A549 (cell line): ENCODE measurements at regions not wholly inside any gene's neighbourhood (a gene's known extent, or its start where the extent isn't known, plus 50 kb on each side); places are given as distances from the start of the nearest gene placed in this dataset.

Experiments
- CEBPB ChIP-seq, 2 experiments: fragments of >200 bp in 1 of 2; sonication (Bioruptor Twin) in 1 of 2; formaldehyde crosslinking in 1 of 2; IDR thresholded peaks; 2 replicates each; pipeline ENCODE4 v1.6.1; 2012 to 2016
- HOXA7 ChIP-seq: fragments of 250-450 bp; sonication (Bioruptor Pico); IDR thresholded peaks from 2 replicates; pipeline ENCODE4 v1.5.0; 2020; ENCODE audit warnings: mild to moderate bottlenecking, moderate library complexity
- JUNB ChIP-seq: fragments of >200 bp; sonication (Bioruptor Twin); formaldehyde crosslinking; IDR thresholded peaks from 2 replicates; pipeline ENCODE4 v1.6.1; 2016
- KDM1A ChIP-seq: fragments of 200-600 bp; sonication (generic); IDR thresholded peaks from 2 replicates; pipeline ENCODE4 v1.6.1; 2016; ENCODE audit warnings: low read depth, mild to moderate bottlenecking
- MYC ChIP-seq: IDR thresholded peaks from 2 replicates; pipeline ENCODE4 v1.6.1; 2012; ENCODE audit warnings: mild to moderate bottlenecking, inconsistent platforms, low read length, improper control_type of control experiment, borderline replicate concordance
- POLR2A ChIP-seq: IDR thresholded peaks from 2 replicates; pipeline ENCODE4 v1.6.1; 2012; ENCODE audit warnings: mild to moderate bottlenecking, low read length
- POLR2AphosphoS2 ChIP-seq: conservative IDR thresholded peaks from 2 replicates; pipeline ENCODE4 v1.6.1; 2012; ENCODE audit warnings: low read length, improper control_type of control experiment, inconsistent platforms
- REST ChIP-seq: fragments of 200-600 bp; sonication (generic); IDR thresholded peaks from 2 replicates; pipeline ENCODE4 v1.6.1; 2016; ENCODE audit warnings: antibody characterized with exemption, mild to moderate bottlenecking, moderate library complexity
- RFX5 ChIP-seq: fragments of 450-650 bp; IDR thresholded peaks from 2 replicates; pipeline ENCODE4 v1.7.1; 2014; ENCODE audit warnings: antibody characterized with exemption, mild to moderate bottlenecking, moderate library complexity
- TP53 ChIP-seq: fragments of 250-450 bp; sonication (Bioruptor Pico); IDR thresholded peaks from 2 replicates; pipeline ENCODE4 v1.5.0; 2021; ENCODE audit warnings: mild to moderate bottlenecking, moderate library complexity
- ZC3H11A ChIP-seq: fragments of 450-650 bp; IDR thresholded peaks from 2 replicates; pipeline ENCODE4 v1.6.1; 2014; ENCODE audit warnings: antibody characterized with exemption, mild to moderate bottlenecking
- TF ChIP-seq, protein P1 (sequence below): fragments of >200 bp; sonication (Bioruptor Twin); formaldehyde crosslinking; IDR thresholded peaks from 3 replicates; pipeline ENCODE4 v1.5.1; 2016
- TF ChIP-seq, protein P2 (sequence below): IDR thresholded peaks from 2 replicates; pipeline ENCODE4 v1.6.1; 2012

GRCh38 chr1:82392513-82392912, 591.8 kb downstream of the ADGRL2 start:
- TF ChIP-seq, protein P1, sequence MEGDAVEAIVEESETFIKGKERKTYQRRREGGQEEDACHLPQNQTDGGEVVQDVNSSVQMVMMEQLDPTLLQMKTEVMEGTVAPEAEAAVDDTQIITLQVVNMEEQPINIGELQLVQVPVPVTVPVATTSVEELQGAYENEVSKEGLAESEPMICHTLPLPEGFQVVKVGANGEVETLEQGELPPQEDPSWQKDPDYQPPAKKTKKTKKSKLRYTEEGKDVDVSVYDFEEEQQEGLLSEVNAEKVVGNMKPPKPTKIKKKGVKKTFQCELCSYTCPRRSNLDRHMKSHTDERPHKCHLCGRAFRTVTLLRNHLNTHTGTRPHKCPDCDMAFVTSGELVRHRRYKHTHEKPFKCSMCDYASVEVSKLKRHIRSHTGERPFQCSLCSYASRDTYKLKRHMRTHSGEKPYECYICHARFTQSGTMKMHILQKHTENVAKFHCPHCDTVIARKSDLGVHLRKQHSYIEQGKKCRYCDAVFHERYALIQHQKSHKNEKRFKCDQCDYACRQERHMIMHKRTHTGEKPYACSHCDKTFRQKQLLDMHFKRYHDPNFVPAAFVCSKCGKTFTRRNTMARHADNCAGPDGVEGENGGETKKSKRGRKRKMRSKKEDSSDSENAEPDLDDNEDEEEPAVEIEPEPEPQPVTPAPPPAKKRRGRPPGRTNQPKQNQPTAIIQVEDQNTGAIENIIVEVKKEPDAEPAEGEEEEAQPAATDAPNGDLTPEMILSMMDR = no peak
- no peak for TF ChIP-seq POLR2A
- no peak for TF ChIP-seq REST
- no peak for TF ChIP-seq POLR2AphosphoS2
- no peak for TF ChIP-seq JUNB
- no peak for TF ChIP-seq RFX5
- TF ChIP-seq KDM1A = no peak
- TF ChIP-seq CEBPB (IDR thresholded peaks at IDR 0.05) = no peak
- TF ChIP-seq, protein P2, sequence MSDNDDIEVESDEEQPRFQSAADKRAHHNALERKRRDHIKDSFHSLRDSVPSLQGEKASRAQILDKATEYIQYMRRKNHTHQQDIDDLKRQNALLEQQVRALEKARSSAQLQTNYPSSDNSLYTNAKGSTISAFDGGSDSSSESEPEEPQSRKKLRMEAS = no peak
- TF ChIP-seq MYC = no peak
- no peak for TF ChIP-seq HOXA7 (CRISPR knock-in tag)
- TF ChIP-seq ZC3H11A = no peak
- no peak for TF ChIP-seq TP53 (CRISPR knock-in tag)
